OCI-LY7 (cell line): ENCODE measurements at regions not wholly inside any gene's neighbourhood (a gene's known extent, or its start where the extent isn't known, plus 50 kb on each side); places are given as distances from the start of the nearest gene placed in this dataset.
"Not testable (repeated sequence)": the region's sequence is repeated elsewhere in the genome, so short reads cannot be mapped to it uniquely, and the experiment has no call there.

Experiments used
- EZH2phosphoT487 ChIP-seq: fragments of 200-600 bp; sonication (generic); IDR thresholded peaks from 2 replicates; pipeline ENCODE4 v1.6.1; 2018; ENCODE audit warnings: low read depth, borderline replicate concordance, mild to moderate bottlenecking, mixed run types, antibody characterized with exemption, low read length, moderate library complexity, mixed read lengths
- TF ChIP-seq, protein P1 (sequence below): fragments of 200-600 bp; sonication (generic); conservative IDR thresholded peaks from 2 replicates; pipeline ENCODE4 v1.5.1; 2014; ENCODE audit warnings: mild to moderate bottlenecking, antibody characterized with exemption, low read length, moderate library complexity, mixed read lengths

DNA sequence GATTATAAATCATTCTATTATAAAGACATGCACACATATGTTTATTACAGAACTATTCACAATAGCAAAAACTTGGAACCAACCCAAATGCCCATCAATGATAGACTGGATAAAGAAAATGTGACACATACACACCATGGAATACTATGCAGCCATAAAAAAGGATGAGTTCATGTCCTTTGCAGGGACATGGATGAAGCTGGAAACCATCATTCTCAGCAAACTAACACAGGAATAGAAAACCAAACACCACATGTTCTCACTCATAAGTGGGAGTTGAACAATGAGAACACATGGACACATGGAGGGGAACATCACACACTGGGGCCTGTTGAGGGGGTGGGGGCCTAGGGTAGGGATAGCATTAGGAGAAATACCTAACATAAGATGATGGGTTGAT lies 168.4 kb downstream of the ZNF648 start:
- TF ChIP-seq, protein P1, sequence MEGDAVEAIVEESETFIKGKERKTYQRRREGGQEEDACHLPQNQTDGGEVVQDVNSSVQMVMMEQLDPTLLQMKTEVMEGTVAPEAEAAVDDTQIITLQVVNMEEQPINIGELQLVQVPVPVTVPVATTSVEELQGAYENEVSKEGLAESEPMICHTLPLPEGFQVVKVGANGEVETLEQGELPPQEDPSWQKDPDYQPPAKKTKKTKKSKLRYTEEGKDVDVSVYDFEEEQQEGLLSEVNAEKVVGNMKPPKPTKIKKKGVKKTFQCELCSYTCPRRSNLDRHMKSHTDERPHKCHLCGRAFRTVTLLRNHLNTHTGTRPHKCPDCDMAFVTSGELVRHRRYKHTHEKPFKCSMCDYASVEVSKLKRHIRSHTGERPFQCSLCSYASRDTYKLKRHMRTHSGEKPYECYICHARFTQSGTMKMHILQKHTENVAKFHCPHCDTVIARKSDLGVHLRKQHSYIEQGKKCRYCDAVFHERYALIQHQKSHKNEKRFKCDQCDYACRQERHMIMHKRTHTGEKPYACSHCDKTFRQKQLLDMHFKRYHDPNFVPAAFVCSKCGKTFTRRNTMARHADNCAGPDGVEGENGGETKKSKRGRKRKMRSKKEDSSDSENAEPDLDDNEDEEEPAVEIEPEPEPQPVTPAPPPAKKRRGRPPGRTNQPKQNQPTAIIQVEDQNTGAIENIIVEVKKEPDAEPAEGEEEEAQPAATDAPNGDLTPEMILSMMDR: not testable (repeated sequence)
- TF ChIP-seq EZH2phosphoT487: not testable (repeated sequence)
